WTC11 (cell line): ENCODE measurements at regions not wholly inside any gene's neighbourhood (a gene's known extent, or its start where the extent isn't known, plus 50 kb on each side); places are given as distances from the start of the nearest gene placed in this dataset.

Experiments used
- ATAC-seq: fragments of 200-7000 bp; cut with Tn5 transposase; 2 replicates; pipeline ENCODE4 v1.10.0; 2021; ENCODE audit warnings: mild to moderate bottlenecking, moderate library complexity
- CTCF ChIA-PET: fragments of 300-600 bp; sonication (Branson Sonifier 250); formaldehyde crosslinking; loops from one replicate; lab custom pipeline; 2021; ENCODE audit warnings: antibody characterized with exemption; lab: Charles Lee
- POLR2A ChIA-PET: fragments of 350-600 bp; sonication (Branson Sonifier 250); formaldehyde crosslinking; loops from one replicate; lab custom pipeline; 2021; ENCODE audit warnings: antibody characterized with exemption; lab: Charles Lee
- DNase-seq: peaks from one replicate; pipeline ENCODE4 v3.0.0; 2021; ENCODE audit warnings: low spot score
- H3K27ac Mint-ChIP-seq: 2 replicates; pipeline ENCODE4 v1.8.0; 2021; ENCODE audit warnings: mixed read lengths
- H3K27me3 Mint-ChIP-seq: 2 replicates; pipeline ENCODE4 v1.8.0; 2021; ENCODE audit warnings: low read depth, mild to moderate bottlenecking, moderate library complexity, mixed read lengths
- H3K36me3 Mint-ChIP-seq: 2 replicates; pipeline ENCODE4 v1.8.0; 2021; ENCODE audit warnings: mixed read lengths
- H3K4me1 Mint-ChIP-seq: 2 replicates; pipeline ENCODE4 v1.8.0; 2022; ENCODE audit warnings: mixed read lengths
- H3K4me3 Mint-ChIP-seq: 2 replicates; pipeline ENCODE4 v1.8.0; 2021; ENCODE audit warnings: mild to moderate bottlenecking, moderate library complexity, mixed read lengths
- H3K9me3 Mint-ChIP-seq: 2 replicates; pipeline ENCODE4 v1.8.0; 2021; ENCODE audit warnings: mixed read lengths
- ESRRA ChIP-seq: sonication (generic); formaldehyde crosslinking; IDR thresholded peaks from 2 replicates; pipeline ENCODE4 v1.8.1; 2022; ENCODE audit warnings: mild to moderate bottlenecking, missing genetic modification reagents, borderline replicate concordance
- IRF2 ChIP-seq: sonication (generic); formaldehyde crosslinking; IDR thresholded peaks from 2 replicates; pipeline ENCODE4 v1.8.0; 2022; ENCODE audit warnings: low read depth, missing genetic modification reagents, borderline replicate concordance
- MYBL2 ChIP-seq: sonication (generic); formaldehyde crosslinking; IDR thresholded peaks from 2 replicates; pipeline ENCODE4 v1.8.1; 2023; ENCODE audit warnings: mild to moderate bottlenecking, moderate library complexity, missing genetic modification reagents
- NR3C1 ChIP-seq: sonication (generic); formaldehyde crosslinking; conservative IDR thresholded peaks from 2 replicates; pipeline ENCODE4 v1.8.1; 2023; ENCODE audit warnings: low read depth, mild to moderate bottlenecking, missing genetic modification reagents
- OVOL2 ChIP-seq: fragments of 250-450 bp; sonication (Bioruptor Pico); IDR thresholded peaks from 2 replicates; pipeline ENCODE4 v1.9.0; 2021; ENCODE audit warnings: mild to moderate bottlenecking, borderline replicate concordance
- TEAD1 ChIP-seq: sonication (generic); formaldehyde crosslinking; IDR thresholded peaks from 2 replicates; pipeline ENCODE4 v1.8.0; 2022; ENCODE audit warnings: mild to moderate bottlenecking, missing genetic modification reagents
- TP53 ChIP-seq: sonication (generic); formaldehyde crosslinking; IDR thresholded peaks from 2 replicates; pipeline ENCODE4 v1.8.1; 2023; ENCODE audit warnings: mild to moderate bottlenecking, missing genetic modification reagents
- ZNF138 ChIP-seq: sonication (generic); formaldehyde crosslinking; conservative IDR thresholded peaks from 2 replicates; pipeline ENCODE4 v1.8.1; 2022; ENCODE audit warnings: mild to moderate bottlenecking, moderate library complexity, missing genetic modification reagents
- ZNF317 ChIP-seq: sonication (generic); formaldehyde crosslinking; IDR thresholded peaks from 2 replicates; pipeline ENCODE4 v1.8.1; 2023; ENCODE audit warnings: low read depth, mild to moderate bottlenecking, moderate library complexity, missing genetic modification reagents, borderline replicate concordance
- TF ChIP-seq, protein P1 (sequence below): sonication (generic); formaldehyde crosslinking; conservative IDR thresholded peaks from 2 replicates; pipeline ENCODE4 v1.8.1; 2023; ENCODE audit warnings: mild to moderate bottlenecking, low read depth, missing genetic modification reagents, moderate library complexity
- TF ChIP-seq, protein P2 (sequence below): sonication (generic); formaldehyde crosslinking; IDR thresholded peaks from 2 replicates; pipeline ENCODE4 v1.8.1; 2022; ENCODE audit warnings: mild to moderate bottlenecking, moderate library complexity, missing genetic modification reagents
- TF ChIP-seq, protein P3 (sequence below): sonication (generic); formaldehyde crosslinking; IDR thresholded peaks from 2 replicates; pipeline ENCODE4 v1.8.0; 2022; ENCODE audit warnings: missing genetic modification reagents
- TF ChIP-seq, protein P4 (sequence below): fragments of 250-450 bp; sonication (Bioruptor Pico); IDR thresholded peaks from 2 replicates; pipeline ENCODE4 v1.9.0; 2021; ENCODE audit warnings: moderate library complexity, mild to moderate bottlenecking, inconsistent platforms, borderline replicate concordance
- TF ChIP-seq, protein P5 (sequence below): sonication (generic); formaldehyde crosslinking; IDR thresholded peaks from 2 replicates; pipeline ENCODE4 v1.8.1; 2023; ENCODE audit warnings: mild to moderate bottlenecking, missing genetic modification reagents
- TF ChIP-seq, protein P6 (sequence below): fragments of 250-450 bp; sonication (Bioruptor Pico); IDR thresholded peaks from 2 replicates; pipeline ENCODE4 v1.9.0; 2021; ENCODE audit warnings: mild to moderate bottlenecking, borderline replicate concordance

DNA sequence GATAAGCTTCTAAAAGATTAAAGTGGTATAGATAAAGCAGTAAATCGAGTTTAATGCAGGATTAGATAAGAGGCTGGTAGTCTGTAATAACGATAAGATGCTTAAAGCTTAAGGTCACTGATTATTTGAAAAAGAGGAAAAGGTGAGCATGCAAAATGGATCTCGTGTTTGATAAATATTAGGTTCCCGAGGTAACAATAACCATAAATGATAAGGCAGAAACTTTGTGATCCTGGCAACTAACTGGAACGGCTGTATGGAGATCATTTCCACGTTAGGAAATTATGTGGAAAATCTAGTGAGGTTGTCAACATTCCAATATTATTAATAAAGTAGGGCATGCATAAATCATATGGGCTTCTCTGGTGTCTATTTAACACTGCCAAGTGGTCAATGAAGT is 255.5 kb downstream of the EFCAB11 start:
- peaks cover 18% of the 10 kb centered on the region for H3K4me1 Mint-ChIP-seq
- CTCF ChIA-PET, result interaction anchor here (1.2 kb wide), 1 partner anchor 122 kb away, joined by 3 read pairs; no protein-coding TSS in a partner anchor

DNA sequence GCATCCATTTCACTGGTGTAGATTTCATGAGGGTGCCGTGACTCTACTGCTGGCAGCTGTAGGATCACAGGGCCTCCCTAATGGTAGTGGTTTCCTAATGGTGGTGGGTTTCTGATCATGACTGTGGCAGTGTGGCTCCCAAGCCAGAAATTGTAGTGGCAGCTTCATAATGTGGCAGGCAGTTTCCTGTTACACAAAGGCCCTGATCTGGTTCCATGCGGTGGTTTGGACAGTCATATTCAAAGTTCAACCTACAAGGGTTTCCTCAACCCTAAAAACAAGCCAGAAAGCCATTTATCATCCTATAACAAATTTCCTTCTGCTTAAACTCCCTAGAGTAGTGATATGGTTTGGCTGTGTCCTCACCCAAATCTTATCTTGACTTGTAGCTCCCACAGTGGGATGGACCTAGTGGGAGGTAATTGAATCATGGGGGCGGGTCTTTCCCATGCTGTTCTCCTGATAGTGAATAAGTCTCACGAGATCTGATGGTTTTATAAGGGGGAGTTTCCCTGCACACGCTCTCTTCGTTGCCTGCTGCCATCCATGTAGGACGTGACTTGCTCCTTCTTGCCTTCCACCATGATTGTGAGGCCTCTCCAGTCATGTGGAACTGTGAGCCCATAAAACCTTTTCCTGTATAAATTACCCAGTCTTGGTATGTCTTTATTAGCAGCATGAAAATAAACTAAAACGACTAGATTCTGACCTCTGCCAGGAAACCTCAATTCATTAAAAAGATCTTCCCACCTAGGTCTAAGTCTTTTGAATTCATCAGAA is 257.1 kb downstream of the EFCAB11 start:
- H3K27me3 Mint-ChIP-seq, result peaks cover 13% of the 10 kb centered on the region
- ATAC-seq (no peak), DNase-seq (no peak)
- ChIA-PET CTCF (no interaction called here), POLR2A (no interaction called here)
- H3K4me1 Mint-ChIP-seq, result peaks cover 18% of the 10 kb centered on the region
- H3K9me3 Mint-ChIP-seq, result peaks cover 21% of the 10 kb centered on the region
- H3K36me3 Mint-ChIP-seq, result peaks cover 13% of the 10 kb centered on the region
- H3K27ac Mint-ChIP-seq, result no peak overlapping the region
- H3K4me3 Mint-ChIP-seq, result no peak overlapping the region
- TF ChIP-seq IRF2 (CRISPR knock-in tag), result no peak
- no peak for TF ChIP-seq ESRRA (CRISPR knock-in tag)
- TF ChIP-seq ZNF317 (CRISPR knock-in tag), result no peak
- TF ChIP-seq ZNF138 (CRISPR knock-in tag), result no peak
- TF ChIP-seq, protein P1, sequence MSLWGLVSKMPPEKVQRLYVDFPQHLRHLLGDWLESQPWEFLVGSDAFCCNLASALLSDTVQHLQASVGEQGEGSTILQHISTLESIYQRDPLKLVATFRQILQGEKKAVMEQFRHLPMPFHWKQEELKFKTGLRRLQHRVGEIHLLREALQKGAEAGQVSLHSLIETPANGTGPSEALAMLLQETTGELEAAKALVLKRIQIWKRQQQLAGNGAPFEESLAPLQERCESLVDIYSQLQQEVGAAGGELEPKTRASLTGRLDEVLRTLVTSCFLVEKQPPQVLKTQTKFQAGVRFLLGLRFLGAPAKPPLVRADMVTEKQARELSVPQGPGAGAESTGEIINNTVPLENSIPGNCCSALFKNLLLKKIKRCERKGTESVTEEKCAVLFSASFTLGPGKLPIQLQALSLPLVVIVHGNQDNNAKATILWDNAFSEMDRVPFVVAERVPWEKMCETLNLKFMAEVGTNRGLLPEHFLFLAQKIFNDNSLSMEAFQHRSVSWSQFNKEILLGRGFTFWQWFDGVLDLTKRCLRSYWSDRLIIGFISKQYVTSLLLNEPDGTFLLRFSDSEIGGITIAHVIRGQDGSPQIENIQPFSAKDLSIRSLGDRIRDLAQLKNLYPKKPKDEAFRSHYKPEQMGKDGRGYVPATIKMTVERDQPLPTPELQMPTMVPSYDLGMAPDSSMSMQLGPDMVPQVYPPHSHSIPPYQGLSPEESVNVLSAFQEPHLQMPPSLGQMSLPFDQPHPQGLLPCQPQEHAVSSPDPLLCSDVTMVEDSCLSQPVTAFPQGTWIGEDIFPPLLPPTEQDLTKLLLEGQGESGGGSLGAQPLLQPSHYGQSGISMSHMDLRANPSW, result no peak
- TF ChIP-seq, protein P2, sequence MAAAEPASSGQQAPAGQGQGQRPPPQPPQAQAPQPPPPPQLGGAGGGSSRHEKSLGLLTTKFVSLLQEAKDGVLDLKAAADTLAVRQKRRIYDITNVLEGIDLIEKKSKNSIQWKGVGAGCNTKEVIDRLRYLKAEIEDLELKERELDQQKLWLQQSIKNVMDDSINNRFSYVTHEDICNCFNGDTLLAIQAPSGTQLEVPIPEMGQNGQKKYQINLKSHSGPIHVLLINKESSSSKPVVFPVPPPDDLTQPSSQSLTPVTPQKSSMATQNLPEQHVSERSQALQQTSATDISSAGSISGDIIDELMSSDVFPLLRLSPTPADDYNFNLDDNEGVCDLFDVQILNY (CRISPR knock-in tag), result no peak

More for the DNA sequence above, 255.5 kb downstream of the EFCAB11 start:
- peaks cover 29% of the 10 kb centered on the region for H3K27me3 Mint-ChIP-seq
- H3K36me3 Mint-ChIP-seq, result peaks cover 19% of the 10 kb centered on the region
- peaks cover 32% of the 10 kb centered on the region for H3K9me3 Mint-ChIP-seq
- POLR2A ChIA-PET, result no interaction called here
- no peak for TF ChIP-seq NR3C1
- no peak for TF ChIP-seq TEAD1 (CRISPR knock-in tag)
- no peak for TF ChIP-seq TP53 (CRISPR knock-in tag)
- TF ChIP-seq OVOL2 (CRISPR knock-in tag), result no peak
- TF ChIP-seq, protein P3, sequence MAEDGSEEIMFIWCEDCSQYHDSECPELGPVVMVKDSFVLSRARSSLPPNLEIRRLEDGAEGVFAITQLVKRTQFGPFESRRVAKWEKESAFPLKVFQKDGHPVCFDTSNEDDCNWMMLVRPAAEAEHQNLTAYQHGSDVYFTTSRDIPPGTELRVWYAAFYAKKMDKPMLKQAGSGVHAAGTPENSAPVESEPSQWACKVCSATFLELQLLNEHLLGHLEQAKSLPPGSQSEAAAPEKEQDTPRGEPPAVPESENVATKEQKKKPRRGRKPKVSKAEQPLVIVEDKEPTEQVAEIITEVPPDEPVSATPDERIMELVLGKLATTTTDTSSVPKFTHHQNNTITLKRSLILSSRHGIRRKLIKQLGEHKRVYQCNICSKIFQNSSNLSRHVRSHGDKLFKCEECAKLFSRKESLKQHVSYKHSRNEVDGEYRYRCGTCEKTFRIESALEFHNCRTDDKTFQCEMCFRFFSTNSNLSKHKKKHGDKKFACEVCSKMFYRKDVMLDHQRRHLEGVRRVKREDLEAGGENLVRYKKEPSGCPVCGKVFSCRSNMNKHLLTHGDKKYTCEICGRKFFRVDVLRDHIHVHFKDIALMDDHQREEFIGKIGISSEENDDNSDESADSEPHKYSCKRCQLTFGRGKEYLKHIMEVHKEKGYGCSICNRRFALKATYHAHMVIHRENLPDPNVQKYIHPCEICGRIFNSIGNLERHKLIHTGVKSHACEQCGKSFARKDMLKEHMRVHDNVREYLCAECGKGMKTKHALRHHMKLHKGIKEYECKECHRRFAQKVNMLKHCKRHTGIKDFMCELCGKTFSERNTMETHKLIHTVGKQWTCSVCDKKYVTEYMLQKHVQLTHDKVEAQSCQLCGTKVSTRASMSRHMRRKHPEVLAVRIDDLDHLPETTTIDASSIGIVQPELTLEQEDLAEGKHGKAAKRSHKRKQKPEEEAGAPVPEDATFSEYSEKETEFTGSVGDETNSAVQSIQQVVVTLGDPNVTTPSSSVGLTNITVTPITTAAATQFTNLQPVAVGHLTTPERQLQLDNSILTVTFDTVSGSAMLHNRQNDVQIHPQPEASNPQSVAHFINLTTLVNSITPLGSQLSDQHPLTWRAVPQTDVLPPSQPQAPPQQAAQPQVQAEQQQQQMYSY (CRISPR knock-in tag), result no peak
- TF ChIP-seq MYBL2 (CRISPR knock-in tag), result no peak
- TF ChIP-seq, protein P4, sequence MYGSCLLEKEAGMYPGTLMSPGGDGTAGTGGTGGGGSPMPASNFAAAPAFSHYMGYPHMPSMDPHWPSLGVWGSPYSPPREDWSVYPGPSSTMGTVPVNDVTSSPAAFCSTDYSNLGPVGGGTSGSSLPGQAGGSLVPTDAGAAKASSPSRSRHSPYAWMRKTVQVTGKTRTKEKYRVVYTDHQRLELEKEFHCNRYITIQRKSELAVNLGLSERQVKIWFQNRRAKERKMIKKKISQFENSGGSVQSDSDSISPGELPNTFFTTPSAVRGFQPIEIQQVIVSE (CRISPR knock-in tag), result no peak
- TF ChIP-seq, protein P5, sequence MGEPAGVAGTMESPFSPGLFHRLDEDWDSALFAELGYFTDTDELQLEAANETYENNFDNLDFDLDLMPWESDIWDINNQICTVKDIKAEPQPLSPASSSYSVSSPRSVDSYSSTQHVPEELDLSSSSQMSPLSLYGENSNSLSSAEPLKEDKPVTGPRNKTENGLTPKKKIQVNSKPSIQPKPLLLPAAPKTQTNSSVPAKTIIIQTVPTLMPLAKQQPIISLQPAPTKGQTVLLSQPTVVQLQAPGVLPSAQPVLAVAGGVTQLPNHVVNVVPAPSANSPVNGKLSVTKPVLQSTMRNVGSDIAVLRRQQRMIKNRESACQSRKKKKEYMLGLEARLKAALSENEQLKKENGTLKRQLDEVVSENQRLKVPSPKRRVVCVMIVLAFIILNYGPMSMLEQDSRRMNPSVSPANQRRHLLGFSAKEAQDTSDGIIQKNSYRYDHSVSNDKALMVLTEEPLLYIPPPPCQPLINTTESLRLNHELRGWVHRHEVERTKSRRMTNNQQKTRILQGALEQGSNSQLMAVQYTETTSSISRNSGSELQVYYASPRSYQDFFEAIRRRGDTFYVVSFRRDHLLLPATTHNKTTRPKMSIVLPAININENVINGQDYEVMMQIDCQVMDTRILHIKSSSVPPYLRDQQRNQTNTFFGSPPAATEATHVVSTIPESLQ (CRISPR knock-in tag), result no peak
- TF ChIP-seq, protein P6, sequence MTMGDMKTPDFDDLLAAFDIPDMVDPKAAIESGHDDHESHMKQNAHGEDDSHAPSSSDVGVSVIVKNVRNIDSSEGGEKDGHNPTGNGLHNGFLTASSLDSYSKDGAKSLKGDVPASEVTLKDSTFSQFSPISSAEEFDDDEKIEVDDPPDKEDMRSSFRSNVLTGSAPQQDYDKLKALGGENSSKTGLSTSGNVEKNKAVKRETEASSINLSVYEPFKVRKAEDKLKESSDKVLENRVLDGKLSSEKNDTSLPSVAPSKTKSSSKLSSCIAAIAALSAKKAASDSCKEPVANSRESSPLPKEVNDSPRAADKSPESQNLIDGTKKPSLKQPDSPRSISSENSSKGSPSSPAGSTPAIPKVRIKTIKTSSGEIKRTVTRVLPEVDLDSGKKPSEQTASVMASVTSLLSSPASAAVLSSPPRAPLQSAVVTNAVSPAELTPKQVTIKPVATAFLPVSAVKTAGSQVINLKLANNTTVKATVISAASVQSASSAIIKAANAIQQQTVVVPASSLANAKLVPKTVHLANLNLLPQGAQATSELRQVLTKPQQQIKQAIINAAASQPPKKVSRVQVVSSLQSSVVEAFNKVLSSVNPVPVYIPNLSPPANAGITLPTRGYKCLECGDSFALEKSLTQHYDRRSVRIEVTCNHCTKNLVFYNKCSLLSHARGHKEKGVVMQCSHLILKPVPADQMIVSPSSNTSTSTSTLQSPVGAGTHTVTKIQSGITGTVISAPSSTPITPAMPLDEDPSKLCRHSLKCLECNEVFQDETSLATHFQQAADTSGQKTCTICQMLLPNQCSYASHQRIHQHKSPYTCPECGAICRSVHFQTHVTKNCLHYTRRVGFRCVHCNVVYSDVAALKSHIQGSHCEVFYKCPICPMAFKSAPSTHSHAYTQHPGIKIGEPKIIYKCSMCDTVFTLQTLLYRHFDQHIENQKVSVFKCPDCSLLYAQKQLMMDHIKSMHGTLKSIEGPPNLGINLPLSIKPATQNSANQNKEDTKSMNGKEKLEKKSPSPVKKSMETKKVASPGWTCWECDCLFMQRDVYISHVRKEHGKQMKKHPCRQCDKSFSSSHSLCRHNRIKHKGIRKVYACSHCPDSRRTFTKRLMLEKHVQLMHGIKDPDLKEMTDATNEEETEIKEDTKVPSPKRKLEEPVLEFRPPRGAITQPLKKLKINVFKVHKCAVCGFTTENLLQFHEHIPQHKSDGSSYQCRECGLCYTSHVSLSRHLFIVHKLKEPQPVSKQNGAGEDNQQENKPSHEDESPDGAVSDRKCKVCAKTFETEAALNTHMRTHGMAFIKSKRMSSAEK (CRISPR knock-in tag), result no peak
- TF ChIP-seq, all 79 proteins: peak for 0
- ATAC-seq (no peak), DNase-seq (no peak)
- Mint-ChIP-seq H3K4me3 (no peak overlapping the region), H3K27ac (no peak overlapping the region)
